C4-2B (cell line): ENCODE measurements at regions not wholly inside any gene's neighbourhood (a gene's known extent, or its start where the extent isn't known, plus 50 kb on each side); places are given as distances from the start of the nearest gene placed in this dataset.

Experiments used
- CTCF ChIP-seq: fragments of 450-650 bp; conservative IDR thresholded peaks from 2 replicates; pipeline ENCODE4 v1.5.1; 2017; ENCODE audit warnings: mild to moderate bottlenecking
- ZFX ChIP-seq: fragments of 450-650 bp; IDR thresholded peaks from 2 replicates; pipeline ENCODE4 v1.6.1; 2017

- no peak for TF ChIP-seq CTCF
- TF ChIP-seq ZFX: no peak
Measured at GRCh38 chr11:80649186-80649585, 1208.4 kb upstream of the TENM4 start.
